SU-DHL-6 (cell line): ENCODE measurements at regions not wholly inside any gene's neighbourhood (a gene's known extent, or its start where the extent isn't known, plus 50 kb on each side); places are given as distances from the start of the nearest gene placed in this dataset.

Experiments
- H2AFZ ChIP-seq: fragments of 200-600 bp; sonication (generic); 2 replicates; pipeline ENCODE4 v1.6.1; 2014; ENCODE audit warnings: low read depth, mild to moderate bottlenecking, moderate library complexity, mixed read lengths, antibody characterized with exemption, low read length; ENCODE audit not compliant: severe bottlenecking
- H3F3A ChIP-seq: fragments of 200-600 bp; shearing (Covaris generic); 2 replicates; pipeline ENCODE4 v1.6.0; 2016; ENCODE audit warnings: antibody characterized with exemption, mild to moderate bottlenecking; ENCODE audit not compliant: insufficient read depth
- H3K27ac ChIP-seq: fragments of 200-600 bp; sonication (generic); 2 replicates; pipeline ENCODE4 v1.5.1; 2016; ENCODE audit warnings: low read depth, mild to moderate bottlenecking, low read length, moderate library complexity, mixed read lengths
- H3K27me3 ChIP-seq: fragments of 200-600 bp; sonication (generic), shearing (Covaris generic); 2 replicates; pipeline ENCODE4 v1.6.0; 2014; ENCODE audit warnings: mild to moderate bottlenecking, low read length
- H3K36me3 ChIP-seq: fragments of 200-600 bp; sonication (generic); 2 replicates; pipeline ENCODE4 v1.6.1; 2014; ENCODE audit warnings: mild to moderate bottlenecking, low read length, mixed read lengths
- H3K4me2 ChIP-seq: fragments of 300-600, 200-600 bp; shearing (Covaris generic), sonication (generic); 2 replicates; pipeline ENCODE4 v1.6.0; 2014; ENCODE audit warnings: low read length, low read depth, mild to moderate bottlenecking; ENCODE audit not compliant: poor library complexity, severe bottlenecking
- H3K4me3 ChIP-seq: fragments of 200-600 bp; sonication (generic); 2 replicates; pipeline ENCODE4 v1.5.1; 2014; ENCODE audit warnings: antibody characterized with exemption, low read length, mild to moderate bottlenecking, mixed read lengths; ENCODE audit not compliant: insufficient read depth, poor library complexity, severe bottlenecking
- H3K79me2 ChIP-seq: fragments of 200-600 bp; sonication (generic); 2 replicates; pipeline ENCODE4 v1.6.1; 2014; ENCODE audit warnings: mild to moderate bottlenecking, low read length, moderate library complexity; ENCODE audit not compliant: insufficient read depth
- H3K9ac ChIP-seq: fragments of 200-600 bp; sonication (generic); 2 replicates; pipeline ENCODE4 v1.7.0; 2014; ENCODE audit warnings: mild to moderate bottlenecking, low read length
- H3K9me2 ChIP-seq: fragments of 200-600 bp; sonication (generic); replicated peaks from 2 replicates; pipeline ENCODE4 v1.6.1; 2014; ENCODE audit warnings: low read length; ENCODE audit not compliant: insufficient read depth
- H3K9me3 ChIP-seq: fragments of 200-600 bp; sonication (generic); 2 replicates; pipeline ENCODE4 v1.6.1; 2014; ENCODE audit warnings: low read length, mixed read lengths; ENCODE audit not compliant: insufficient read depth
- H4K20me1 ChIP-seq: fragments of 200-600 bp; sonication (generic); 2 replicates; pipeline ENCODE4 v1.6.1; 2014; ENCODE audit warnings: low read depth, mild to moderate bottlenecking, antibody characterized with exemption, low read length, moderate library complexity, mixed read lengths
- EZH2phosphoT487 ChIP-seq: fragments of 200-600 bp; sonication (generic), shearing (Covaris generic); conservative IDR thresholded peaks from 2 replicates; pipeline ENCODE4 v1.6.1; 2018; ENCODE audit warnings: mild to moderate bottlenecking, antibody characterized with exemption, low read length, moderate library complexity, mixed read lengths
- TF ChIP-seq, protein P1 (sequence below): fragments of 200-600 bp; sonication (generic); IDR thresholded peaks from one replicate; pipeline ENCODE4 v1.5.1; 2017; ENCODE audit warnings: antibody characterized with exemption, mild to moderate bottlenecking, low read length, moderate library complexity; ENCODE audit not compliant: insufficient read depth, poor library complexity, severe bottlenecking

GRCh38 chr2:15856318-15856717 is 84.0 kb upstream of the MYCN start:
- Histone ChIP-seq H3K27ac (no peak overlapping the region), H4K20me1 (no peaks in the 10 kb centered on the region)

DNA sequence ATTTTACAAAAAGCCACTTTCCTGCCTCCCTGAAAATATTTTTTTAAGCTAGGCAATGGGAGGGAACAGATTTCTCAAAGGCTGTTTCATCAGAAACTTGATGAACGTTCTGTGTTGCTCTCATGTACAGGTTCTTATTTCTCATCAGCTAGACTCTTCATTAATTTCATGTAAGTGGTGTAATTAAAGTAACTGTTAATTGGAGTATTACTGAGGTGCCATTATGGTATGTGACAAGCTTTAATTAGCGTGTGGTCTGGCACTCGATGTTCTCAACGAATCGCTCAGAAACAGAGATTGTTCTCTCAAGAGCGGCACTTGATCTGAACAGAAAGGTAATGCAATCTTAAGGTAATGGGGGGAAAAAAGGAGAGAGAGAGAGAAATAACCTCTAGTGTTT is 81.9 kb upstream of the MYCN start:
- no peak overlapping the region for H3K27ac ChIP-seq

More at GRCh38 chr2:15856318-15856717, 84.0 kb upstream of the MYCN start:
- H3K79me2 ChIP-seq: no peaks in the 10 kb centered on the region
- H3K4me2 ChIP-seq: no peak overlapping the region
- H3K27me3 ChIP-seq: no peaks in the 10 kb centered on the region
- TF ChIP-seq EZH2phosphoT487: no peak
- TF ChIP-seq, protein P1, sequence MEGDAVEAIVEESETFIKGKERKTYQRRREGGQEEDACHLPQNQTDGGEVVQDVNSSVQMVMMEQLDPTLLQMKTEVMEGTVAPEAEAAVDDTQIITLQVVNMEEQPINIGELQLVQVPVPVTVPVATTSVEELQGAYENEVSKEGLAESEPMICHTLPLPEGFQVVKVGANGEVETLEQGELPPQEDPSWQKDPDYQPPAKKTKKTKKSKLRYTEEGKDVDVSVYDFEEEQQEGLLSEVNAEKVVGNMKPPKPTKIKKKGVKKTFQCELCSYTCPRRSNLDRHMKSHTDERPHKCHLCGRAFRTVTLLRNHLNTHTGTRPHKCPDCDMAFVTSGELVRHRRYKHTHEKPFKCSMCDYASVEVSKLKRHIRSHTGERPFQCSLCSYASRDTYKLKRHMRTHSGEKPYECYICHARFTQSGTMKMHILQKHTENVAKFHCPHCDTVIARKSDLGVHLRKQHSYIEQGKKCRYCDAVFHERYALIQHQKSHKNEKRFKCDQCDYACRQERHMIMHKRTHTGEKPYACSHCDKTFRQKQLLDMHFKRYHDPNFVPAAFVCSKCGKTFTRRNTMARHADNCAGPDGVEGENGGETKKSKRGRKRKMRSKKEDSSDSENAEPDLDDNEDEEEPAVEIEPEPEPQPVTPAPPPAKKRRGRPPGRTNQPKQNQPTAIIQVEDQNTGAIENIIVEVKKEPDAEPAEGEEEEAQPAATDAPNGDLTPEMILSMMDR: no peak
- H2AFZ ChIP-seq: no peak overlapping the region
- no peaks in the 10 kb centered on the region for H3K9me2 ChIP-seq
- no peak overlapping the region for H3K4me3 ChIP-seq
- no peak overlapping the region for H3K9ac ChIP-seq
- H3K36me3 ChIP-seq: no peaks in the 10 kb centered on the region
- H3F3A ChIP-seq: no peaks in the 10 kb centered on the region
- H3K9me3 ChIP-seq: no peaks in the 10 kb centered on the region

GRCh38 chr2:15860051-15860663 is 80.2 kb upstream of the MYCN start:
- Histone ChIP-seq H3K9ac (no peak overlapping the region), H3K36me3 (no peaks in the 10 kb centered on the region), H3F3A (no peaks in the 10 kb centered on the region), H2AFZ (no peak overlapping the region), H3K27ac (no peak overlapping the region), H3K4me2 (no peak overlapping the region), H4K20me1 (no peaks in the 10 kb centered on the region), H3K27me3 (no peaks in the 10 kb centered on the region), H3K79me2 (no peaks in the 10 kb centered on the region), H3K4me3 (no peak overlapping the region), H3K9me2 (no peaks in the 10 kb centered on the region), H3K9me3 (no peaks in the 10 kb centered on the region)
- TF ChIP-seq, protein P1: no peak
- no peak for TF ChIP-seq EZH2phosphoT487

More for the DNA sequence above, 81.9 kb upstream of the MYCN start:
- no peaks in the 10 kb centered on the region for H4K20me1 ChIP-seq
- no peaks in the 10 kb centered on the region for H3F3A ChIP-seq
- H2AFZ ChIP-seq: no peak overlapping the region
- no peaks in the 10 kb centered on the region for H3K27me3 ChIP-seq
- H3K9me2 ChIP-seq: no peaks in the 10 kb centered on the region
- no peak overlapping the region for H3K9ac ChIP-seq
- no peak overlapping the region for H3K4me2 ChIP-seq
- H3K36me3 ChIP-seq: no peaks in the 10 kb centered on the region
- H3K9me3 ChIP-seq: no peaks in the 10 kb centered on the region
- no peak overlapping the region for H3K4me3 ChIP-seq
- TF ChIP-seq, protein P1: no peak
- no peak for TF ChIP-seq EZH2phosphoT487
- H3K79me2 ChIP-seq: no peaks in the 10 kb centered on the region
